HG03442 (cell line): ENCODE measurements at regions not wholly inside any gene's neighbourhood (a gene's known extent, or its start where the extent isn't known, plus 50 kb on each side); places are given as distances from the start of the nearest gene placed in this dataset.

Source experiments
- ATAC-seq: cut with Tn5 transposase; IDR thresholded peaks from one replicate; pipeline ENCODE4 v1.9.1; 2021; ENCODE audit warnings: mild to moderate bottlenecking, moderate library complexity; ENCODE audit not compliant: unreplicated experiment

GRCh38 chr14:84167026-84167425 lies 1362.9 kb upstream of the FLRT2 start:
- no peak for ATAC-seq

GRCh38 chr14:84180336-84180735 lies 1349.6 kb upstream of the FLRT2 start:
- no peak for ATAC-seq

GRCh38 chr14:84181072-84181471 lies 1348.9 kb upstream of the FLRT2 start:
- no peak for ATAC-seq

- ATAC-seq = no peak
Measured at GRCh38 chr14:84195514-84195913, 1334.4 kb upstream of the FLRT2 start.

- no peak for ATAC-seq
Measured at GRCh38 chr14:84197704-84198103, 1332.2 kb upstream of the FLRT2 start.

GRCh38 chr14:84202486-84202885 lies 1327.5 kb upstream of the FLRT2 start:
- ATAC-seq = no peak

GRCh38 chr14:84203896-84204295 lies 1326.0 kb upstream of the FLRT2 start:
- ATAC-seq = no peak

- ATAC-seq = no peak
Measured at GRCh38 chr14:84208451-84208850, 1321.5 kb upstream of the FLRT2 start.

GRCh38 chr14:84209031-84209430 lies 1320.9 kb upstream of the FLRT2 start:
- no peak for ATAC-seq

GRCh38 chr14:84217066-84217465 lies 1312.9 kb upstream of the FLRT2 start:
- no peak for ATAC-seq

GRCh38 chr14:84225268-84225667 lies 1304.7 kb upstream of the FLRT2 start:
- ATAC-seq = no peak

- no peak for ATAC-seq
Measured at GRCh38 chr14:84228702-84229101, 1301.2 kb upstream of the FLRT2 start.

GRCh38 chr14:84234281-84234680 lies 1295.7 kb upstream of the FLRT2 start:
- ATAC-seq = no peak

- no peak for ATAC-seq
Measured at GRCh38 chr14:84236290-84236689, 1293.7 kb upstream of the FLRT2 start.

- no peak for ATAC-seq
Measured at GRCh38 chr14:84237881-84238280, 1292.1 kb upstream of the FLRT2 start.

- ATAC-seq = no peak
Measured at GRCh38 chr14:84247693-84248092, 1282.3 kb upstream of the FLRT2 start.

GRCh38 chr14:84250893-84251292 lies 1279.1 kb upstream of the FLRT2 start:
- no peak for ATAC-seq

- ATAC-seq = no peak
Measured at GRCh38 chr14:84251411-84252115, 1278.4 kb upstream of the FLRT2 start.

- ATAC-seq = no peak
Measured at GRCh38 chr14:84252706-84253105, 1277.2 kb upstream of the FLRT2 start.

- no peak for ATAC-seq
Measured at GRCh38 chr14:84253326-84253725, 1276.6 kb upstream of the FLRT2 start.

- no peak for ATAC-seq
Measured at GRCh38 chr14:84254290-84254689, 1275.7 kb upstream of the FLRT2 start.

- no peak for ATAC-seq
Measured at GRCh38 chr14:84262932-84263331, 1267.0 kb upstream of the FLRT2 start.

GRCh38 chr14:84272290-84272721 lies 1257.6 kb upstream of the FLRT2 start:
- no peak for ATAC-seq
